NCI-H1105 treated with DMSO at 0.1 percent for 48 hours (cell line): ENCODE measurements at regions not wholly inside any gene's neighbourhood (a gene's known extent, or its start where the extent isn't known, plus 50 kb on each side); places are given as distances from the start of the nearest gene placed in this dataset.
"Not testable (repeated sequence)": the region's sequence is repeated elsewhere in the genome, so short reads cannot be mapped to it uniquely, and the experiment has no call there.

ENCODE experiments used
- DNase-seq: peaks from one replicate; lab custom pipeline; 2025; lab: John Stamatoyannopoulos, UW

DNA sequence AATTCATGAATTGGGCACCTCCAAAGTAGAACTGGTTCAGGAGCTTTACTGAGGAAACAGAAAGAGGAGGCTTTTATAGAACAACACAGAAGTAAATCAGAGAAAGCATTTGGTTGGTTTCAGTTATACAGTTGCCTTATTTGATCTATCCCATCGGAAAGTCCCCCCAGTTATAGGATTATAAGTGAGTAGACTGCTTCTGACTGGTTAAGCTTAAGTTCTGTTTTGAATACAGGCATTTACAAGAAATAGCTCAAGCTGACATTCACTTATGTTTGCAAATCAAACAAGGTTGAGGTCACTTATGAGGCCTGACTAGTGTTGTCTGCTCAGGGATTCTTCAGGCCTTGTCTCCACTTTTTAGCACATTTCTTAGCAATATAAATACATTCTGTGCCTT, 857.4 kb downstream of the EFNB2 start:
- no peak for DNase-seq

DNA sequence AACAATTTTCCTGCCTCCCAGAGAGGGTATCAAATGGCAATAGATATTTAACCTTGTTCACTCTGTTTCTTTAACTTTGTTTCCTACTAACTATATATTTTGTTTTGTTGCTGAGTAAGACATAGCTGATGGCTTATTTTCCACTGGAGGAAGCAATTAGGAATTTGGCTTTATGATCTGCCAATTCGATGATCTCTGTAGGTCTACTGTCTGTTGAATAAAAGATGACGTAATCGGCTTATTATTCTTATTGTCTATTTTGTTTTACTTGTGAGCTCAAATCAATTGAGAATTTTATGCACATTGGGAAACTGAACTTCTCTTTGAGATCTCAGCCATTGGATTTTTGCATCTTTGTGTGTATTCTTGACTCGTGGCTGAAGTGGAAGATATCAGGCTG, 862.6 kb downstream of the EFNB2 start:
- DNase-seq: no peak

DNA sequence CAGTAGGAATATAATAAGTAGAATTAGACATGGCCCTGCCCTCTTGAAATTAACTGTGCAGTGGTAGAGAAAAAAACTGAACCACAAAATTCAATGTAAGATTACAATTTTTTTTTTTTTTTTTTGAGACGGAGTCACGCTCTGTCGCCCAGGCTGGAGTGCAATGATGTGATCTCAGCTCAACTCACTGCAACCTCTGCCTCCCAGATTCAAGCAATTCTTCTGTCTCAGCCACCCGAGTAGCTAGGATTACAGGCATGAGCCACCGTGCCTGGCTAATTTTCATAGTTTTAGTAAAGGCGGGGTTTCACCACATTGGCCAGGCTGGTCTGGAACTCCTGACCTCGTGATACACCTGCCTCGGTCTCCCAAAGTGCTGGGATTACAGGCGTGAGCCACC, 864.3 kb downstream of the EFNB2 start:
- DNase-seq: not testable (repeated sequence)

GRCh38 chr13:105670179-105670990, 865.1 kb downstream of the EFNB2 start:
- DNase-seq: no peak

DNA sequence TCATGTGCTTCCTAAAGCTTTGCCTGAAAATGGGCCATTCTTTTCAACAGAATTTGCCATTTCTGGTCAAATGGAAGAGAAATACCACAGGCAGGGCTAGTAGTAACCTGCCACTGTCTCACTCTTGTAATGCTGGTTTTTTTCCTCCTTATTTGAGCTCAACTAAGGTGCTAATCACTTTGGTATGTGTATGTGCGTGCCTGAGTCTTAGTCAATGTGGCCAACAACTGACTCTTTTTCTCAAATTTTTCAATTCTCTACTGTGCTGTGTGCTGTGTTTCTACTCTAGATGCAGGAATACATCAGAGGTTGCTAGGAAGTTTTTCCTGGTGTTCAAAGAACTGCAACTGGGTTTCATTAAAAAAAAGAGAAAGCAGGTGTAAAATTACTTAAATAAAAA, 870.2 kb downstream of the EFNB2 start:
- DNase-seq: no peak

- no peak for DNase-seq
Observed at GRCh38 chr13:105663182-105663581, 872.3 kb downstream of the EFNB2 start.

- DNase-seq: no peak
Observed at GRCh38 chr13:105660561-105660960, 874.9 kb downstream of the EFNB2 start.

DNA sequence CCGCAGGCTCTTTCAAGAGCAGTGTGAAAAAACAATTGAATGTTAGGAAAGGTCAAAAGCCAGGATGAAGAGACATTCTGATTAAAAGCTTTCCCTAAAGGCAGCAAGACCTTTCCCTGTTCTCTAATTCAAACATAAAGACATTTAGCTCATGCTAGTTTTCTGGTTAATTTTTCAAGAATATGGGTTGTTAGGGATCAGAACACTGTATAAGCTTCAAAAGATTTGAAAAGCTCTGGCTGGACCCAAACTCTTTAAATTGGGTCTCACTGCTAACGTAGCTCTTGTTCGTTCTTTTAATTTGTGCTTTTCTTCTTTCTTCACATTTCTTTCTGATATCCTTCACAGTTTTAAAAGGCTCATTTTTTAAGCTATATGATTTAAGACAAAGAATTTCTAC, 877.0 kb downstream of the EFNB2 start:
- no peak for DNase-seq

- DNase-seq: no peak
Observed at GRCh38 chr13:105655046-105655445, 880.4 kb downstream of the EFNB2 start.

GRCh38 chr13:105643966-105644365, 891.5 kb downstream of the EFNB2 start:
- no peak for DNase-seq

- no peak for DNase-seq
Observed at GRCh38 chr13:105642511-105642958, 892.9 kb downstream of the EFNB2 start.

- no peak for DNase-seq
Observed at GRCh38 chr13:105641121-105641520, 894.3 kb downstream of the EFNB2 start.

- DNase-seq: no peak
Observed at GRCh38 chr13:105638426-105638825, 897.0 kb downstream of the EFNB2 start.

DNA sequence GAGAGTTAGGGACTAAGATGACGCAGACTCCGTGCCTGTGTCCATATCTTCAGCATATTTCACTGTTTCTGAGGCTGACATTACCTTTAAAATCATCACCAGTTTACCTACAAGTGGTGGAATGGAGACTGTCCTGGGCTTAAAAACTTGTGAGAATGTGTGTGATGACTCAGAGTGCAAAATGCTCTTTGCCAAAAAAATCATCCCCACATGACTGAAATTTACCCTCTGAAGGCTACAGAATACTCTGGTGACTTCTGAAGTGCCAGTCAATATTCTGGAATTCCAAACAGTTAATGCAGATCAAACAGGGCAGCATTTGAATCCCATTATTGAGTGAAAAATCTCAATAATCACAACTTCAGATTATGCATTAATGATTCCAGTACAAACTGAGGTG, 901.4 kb downstream of the EFNB2 start:
- no peak for DNase-seq

DNA sequence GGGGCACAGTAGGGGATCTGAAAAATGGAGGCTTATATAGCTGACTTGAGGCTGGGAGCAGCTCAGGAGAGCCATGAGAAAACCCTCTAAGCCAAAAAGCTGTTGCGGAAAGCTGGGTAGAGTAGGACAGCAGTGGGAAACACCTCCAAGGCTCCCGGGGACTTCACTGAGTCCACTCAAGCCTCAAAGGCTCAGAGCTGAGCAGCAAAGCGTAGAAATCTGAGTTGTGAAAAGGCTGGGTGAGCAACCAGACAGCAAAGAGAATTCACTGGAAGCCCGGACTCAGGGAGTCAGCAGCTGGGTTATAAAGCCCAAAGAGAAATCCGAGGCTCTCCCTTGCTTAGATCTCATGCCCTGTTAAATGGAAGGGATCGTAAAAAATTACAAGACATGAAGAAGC, 905.0 kb downstream of the EFNB2 start:
- no peak for DNase-seq

DNA sequence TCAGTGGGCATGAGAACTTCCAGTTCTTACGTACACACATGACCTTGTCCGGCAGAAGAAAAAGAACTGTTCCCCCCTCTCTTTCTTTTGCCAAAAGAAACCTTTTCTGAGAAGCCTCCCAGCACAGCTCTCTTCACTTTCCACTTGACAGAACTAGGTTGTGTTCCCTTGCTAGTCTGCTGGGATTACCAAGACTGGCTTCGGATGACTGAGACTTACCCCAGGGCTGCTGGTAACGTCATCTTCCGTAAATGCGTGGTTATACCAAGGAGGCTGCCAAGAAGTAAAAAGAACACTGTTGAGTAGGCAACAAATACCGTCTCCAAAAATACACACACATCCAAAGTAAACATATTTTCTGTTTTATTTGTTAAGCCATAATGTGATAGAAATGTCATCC, 908.2 kb downstream of the EFNB2 start:
- no peak for DNase-seq

DNA sequence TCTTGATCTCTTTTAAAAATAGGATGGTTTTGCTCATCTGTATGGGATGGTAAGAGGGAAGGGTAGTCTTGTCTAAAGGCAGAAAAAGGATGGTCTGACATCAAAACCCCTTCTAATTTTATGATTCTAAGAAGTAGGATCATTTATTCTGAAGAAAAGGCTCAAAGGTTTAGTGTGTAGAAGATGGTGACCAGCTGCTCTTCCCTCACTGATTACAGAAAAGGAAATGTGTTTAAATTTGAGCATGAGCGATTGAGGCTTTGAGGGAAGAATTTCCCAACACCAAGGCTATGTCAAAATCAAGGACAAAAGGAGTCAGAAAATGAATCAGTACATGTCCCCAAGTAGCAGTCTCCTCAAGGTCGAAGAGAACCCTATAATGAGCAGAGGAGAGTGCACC, 909.8 kb downstream of the EFNB2 start:
- DNase-seq: no peak

DNA sequence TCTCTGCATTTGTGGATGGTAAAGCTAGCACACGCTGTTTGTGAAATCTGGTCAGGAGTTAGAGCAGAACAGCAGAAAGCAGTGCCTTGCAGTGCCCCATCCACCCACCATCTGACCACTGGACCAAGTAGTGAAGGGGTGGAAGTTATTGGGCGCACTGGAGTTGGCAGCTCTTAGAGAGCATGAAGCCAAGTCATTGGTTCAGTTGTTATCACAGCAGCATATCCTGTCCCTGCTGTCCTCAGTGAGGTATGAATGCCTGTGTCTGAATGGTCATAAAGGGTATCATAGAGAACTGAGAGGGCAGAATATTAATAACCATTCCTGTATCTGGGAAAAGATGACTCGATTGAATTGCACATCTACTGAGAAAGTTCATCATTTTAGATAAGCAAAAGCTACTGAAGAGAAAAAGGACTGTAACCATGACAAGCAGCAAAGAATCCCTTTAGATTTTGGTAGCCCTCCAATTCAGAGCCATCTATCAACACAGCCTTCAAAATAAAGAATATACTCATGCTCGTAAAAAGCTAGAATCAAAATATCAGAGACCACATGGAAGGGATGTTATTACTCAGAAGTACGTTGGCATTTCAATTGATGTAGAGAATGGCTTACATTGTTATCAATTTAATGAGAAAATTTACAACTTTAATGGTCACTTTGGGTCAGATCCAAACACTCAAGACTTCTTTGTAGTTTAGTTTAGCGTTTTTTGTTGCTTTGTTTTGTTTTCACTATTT, 919.0 kb downstream of the EFNB2 start:
- DNase-seq: no peak

GRCh38 chr13:105612541-105612940, 922.9 kb downstream of the EFNB2 start:
- no peak for DNase-seq

DNA sequence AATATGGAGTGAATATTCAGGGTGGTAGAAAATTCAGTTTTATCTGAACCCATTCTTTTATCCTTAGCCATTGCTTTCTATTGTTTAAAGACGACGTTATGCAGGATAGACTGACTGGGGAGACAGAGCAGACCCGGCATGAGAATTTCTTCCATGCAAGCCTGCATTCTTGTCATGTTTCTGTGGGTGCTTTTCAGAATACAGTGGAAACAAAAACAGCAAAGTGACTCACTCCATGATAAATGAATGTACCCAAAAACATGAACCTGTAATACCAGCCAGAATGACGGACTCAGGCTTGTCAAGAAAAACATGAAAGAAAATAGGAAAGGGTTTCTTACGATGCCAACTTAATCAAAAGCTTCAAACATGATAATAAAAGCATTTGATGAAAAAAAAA, 924.0 kb downstream of the EFNB2 start:
- no peak for DNase-seq

DNA sequence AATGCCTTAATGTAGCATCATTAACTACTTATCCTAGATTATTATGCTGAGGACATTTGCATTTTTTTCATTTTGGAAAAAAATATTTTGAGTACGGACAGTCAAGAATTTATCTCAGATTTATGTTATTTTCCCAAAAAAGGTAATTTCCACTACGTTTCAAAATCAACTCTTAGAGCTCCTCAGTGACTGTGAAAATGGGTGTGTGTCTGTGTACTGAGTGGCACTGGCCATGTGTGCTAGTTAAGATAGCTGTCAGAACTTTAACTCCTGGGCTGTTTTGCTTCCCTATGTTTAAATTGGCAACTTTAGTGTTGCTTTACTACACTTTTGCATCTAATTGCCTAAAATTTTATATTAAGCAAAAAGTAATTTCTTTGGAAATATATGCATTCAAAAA, 927.4 kb downstream of the EFNB2 start:
- DNase-seq: no peak

- DNase-seq: no peak
Observed at GRCh38 chr13:105607426-105607825, 928.0 kb downstream of the EFNB2 start.

GRCh38 chr13:105607016-105607415, 928.4 kb downstream of the EFNB2 start:
- DNase-seq: no peak
